A673 (cell line): ENCODE measurements at regions not wholly inside any gene's neighbourhood (a gene's known extent, or its start where the extent isn't known, plus 50 kb on each side); places are given as distances from the start of the nearest gene placed in this dataset.

Experiments used
- CTCF ChIP-seq: fragments of 300-800, 200-600 bp; sonication (generic); conservative IDR thresholded peaks from 2 replicates; pipeline ENCODE4 v1.5.1; 2017; ENCODE audit warnings: low read depth, mild to moderate bottlenecking, antibody characterized with exemption, low read length, moderate library complexity, mixed read lengths
- EZH2 ChIP-seq: fragments of 200-600 bp; sonication (generic); IDR thresholded peaks from 2 replicates; pipeline ENCODE4 v1.6.1; 2017; ENCODE audit warnings: borderline replicate concordance, low read depth, mild to moderate bottlenecking, mixed read lengths, antibody characterized with exemption, low read length; ENCODE audit not compliant: poor library complexity, severe bottlenecking

- TF ChIP-seq CTCF (no peak), EZH2 (no peak)
Measured at GRCh38 chr11:29002816-29003215, 894.6 kb downstream of the METTL15 start.
